Astrocyte (in vitro differentiated cells and primary cell): ENCODE measurements at regions not wholly inside any gene's neighbourhood (a gene's known extent, or its start where the extent isn't known, plus 50 kb on each side); places are given as distances from the start of the nearest gene placed in this dataset.

Experiments used
- EZH2 ChIP-seq: IDR thresholded peaks from 2 replicates; pipeline ENCODE4 v1.6.1; 2012; ENCODE audit warnings: mild to moderate bottlenecking, low read length, inconsistent platforms; ENCODE audit not compliant: insufficient read depth
- TF ChIP-seq, protein P1 (sequence below): IDR thresholded peaks from 2 replicates; pipeline ENCODE4 v1.5.1; 2011; ENCODE audit warnings: low read depth, mild to moderate bottlenecking, inconsistent platforms, low read length, moderate library complexity; ENCODE audit not compliant: insufficient read depth

DNA sequence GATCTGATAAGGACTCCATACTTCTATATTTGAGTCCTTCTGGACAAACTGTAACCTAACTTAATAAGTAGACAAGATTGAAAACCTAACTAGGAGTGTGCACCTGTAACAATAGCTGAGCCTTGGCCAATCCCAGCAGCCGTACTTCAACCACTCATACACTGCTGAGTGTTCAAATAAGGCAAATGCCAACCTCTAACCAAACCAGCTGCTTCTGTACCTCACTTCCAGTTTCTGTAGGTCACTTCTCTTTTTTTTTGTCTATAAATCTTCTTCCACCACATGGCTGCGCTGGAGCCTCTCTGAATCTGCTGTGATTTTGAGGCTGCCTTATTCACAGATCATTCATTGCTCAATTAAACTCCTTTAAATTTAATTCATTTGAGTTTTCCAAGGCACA, 753.2 kb downstream of the DNAJB9 start:
- TF ChIP-seq, protein P1, sequence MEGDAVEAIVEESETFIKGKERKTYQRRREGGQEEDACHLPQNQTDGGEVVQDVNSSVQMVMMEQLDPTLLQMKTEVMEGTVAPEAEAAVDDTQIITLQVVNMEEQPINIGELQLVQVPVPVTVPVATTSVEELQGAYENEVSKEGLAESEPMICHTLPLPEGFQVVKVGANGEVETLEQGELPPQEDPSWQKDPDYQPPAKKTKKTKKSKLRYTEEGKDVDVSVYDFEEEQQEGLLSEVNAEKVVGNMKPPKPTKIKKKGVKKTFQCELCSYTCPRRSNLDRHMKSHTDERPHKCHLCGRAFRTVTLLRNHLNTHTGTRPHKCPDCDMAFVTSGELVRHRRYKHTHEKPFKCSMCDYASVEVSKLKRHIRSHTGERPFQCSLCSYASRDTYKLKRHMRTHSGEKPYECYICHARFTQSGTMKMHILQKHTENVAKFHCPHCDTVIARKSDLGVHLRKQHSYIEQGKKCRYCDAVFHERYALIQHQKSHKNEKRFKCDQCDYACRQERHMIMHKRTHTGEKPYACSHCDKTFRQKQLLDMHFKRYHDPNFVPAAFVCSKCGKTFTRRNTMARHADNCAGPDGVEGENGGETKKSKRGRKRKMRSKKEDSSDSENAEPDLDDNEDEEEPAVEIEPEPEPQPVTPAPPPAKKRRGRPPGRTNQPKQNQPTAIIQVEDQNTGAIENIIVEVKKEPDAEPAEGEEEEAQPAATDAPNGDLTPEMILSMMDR = no peak
- TF ChIP-seq EZH2 = no peak
